GM13977 (cell line): ENCODE measurements at regions not wholly inside any gene's neighbourhood (a gene's known extent, or its start where the extent isn't known, plus 50 kb on each side); places are given as distances from the start of the nearest gene placed in this dataset.
A peak's percentile ranks its signal among the peaks of the same experiment; 100 is the strongest.

ENCODE experiments used
- DNase-seq: peaks from one replicate; pipeline ENCODE4 v3.0.0; 2012; ENCODE audit warnings: low spot score
- in situ Hi-C: fragments of 300-500 bp; cut with MboI; formaldehyde crosslinking; loops from one replicate; pipeline ENCODE4 v1.12.0; 2022; ENCODE audit warnings: low sequenced_read_pairs, low pct_unique_long_range_greater_than_20kb, mixed read lengths, inconsistent platforms; ENCODE audit not compliant: unreplicated experiment
- TF ChIP-seq, protein P1 (sequence below): IDR thresholded peaks from 2 replicates; pipeline ENCODE4 v1.5.1; 2012; ENCODE audit warnings: mild to moderate bottlenecking, control low read depth; ENCODE audit not compliant: insufficient read depth; ENCODE audit errors: extremely low read depth, missing control alignments

- TF ChIP-seq, protein P1, sequence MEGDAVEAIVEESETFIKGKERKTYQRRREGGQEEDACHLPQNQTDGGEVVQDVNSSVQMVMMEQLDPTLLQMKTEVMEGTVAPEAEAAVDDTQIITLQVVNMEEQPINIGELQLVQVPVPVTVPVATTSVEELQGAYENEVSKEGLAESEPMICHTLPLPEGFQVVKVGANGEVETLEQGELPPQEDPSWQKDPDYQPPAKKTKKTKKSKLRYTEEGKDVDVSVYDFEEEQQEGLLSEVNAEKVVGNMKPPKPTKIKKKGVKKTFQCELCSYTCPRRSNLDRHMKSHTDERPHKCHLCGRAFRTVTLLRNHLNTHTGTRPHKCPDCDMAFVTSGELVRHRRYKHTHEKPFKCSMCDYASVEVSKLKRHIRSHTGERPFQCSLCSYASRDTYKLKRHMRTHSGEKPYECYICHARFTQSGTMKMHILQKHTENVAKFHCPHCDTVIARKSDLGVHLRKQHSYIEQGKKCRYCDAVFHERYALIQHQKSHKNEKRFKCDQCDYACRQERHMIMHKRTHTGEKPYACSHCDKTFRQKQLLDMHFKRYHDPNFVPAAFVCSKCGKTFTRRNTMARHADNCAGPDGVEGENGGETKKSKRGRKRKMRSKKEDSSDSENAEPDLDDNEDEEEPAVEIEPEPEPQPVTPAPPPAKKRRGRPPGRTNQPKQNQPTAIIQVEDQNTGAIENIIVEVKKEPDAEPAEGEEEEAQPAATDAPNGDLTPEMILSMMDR, result no peak
- DNase-seq, result no peak
- in situ Hi-C loops, result no loop called here
These were observed 305.4 kb upstream of the PODXL start for GRCh38 chr7:131861620-131862346.

DNA sequence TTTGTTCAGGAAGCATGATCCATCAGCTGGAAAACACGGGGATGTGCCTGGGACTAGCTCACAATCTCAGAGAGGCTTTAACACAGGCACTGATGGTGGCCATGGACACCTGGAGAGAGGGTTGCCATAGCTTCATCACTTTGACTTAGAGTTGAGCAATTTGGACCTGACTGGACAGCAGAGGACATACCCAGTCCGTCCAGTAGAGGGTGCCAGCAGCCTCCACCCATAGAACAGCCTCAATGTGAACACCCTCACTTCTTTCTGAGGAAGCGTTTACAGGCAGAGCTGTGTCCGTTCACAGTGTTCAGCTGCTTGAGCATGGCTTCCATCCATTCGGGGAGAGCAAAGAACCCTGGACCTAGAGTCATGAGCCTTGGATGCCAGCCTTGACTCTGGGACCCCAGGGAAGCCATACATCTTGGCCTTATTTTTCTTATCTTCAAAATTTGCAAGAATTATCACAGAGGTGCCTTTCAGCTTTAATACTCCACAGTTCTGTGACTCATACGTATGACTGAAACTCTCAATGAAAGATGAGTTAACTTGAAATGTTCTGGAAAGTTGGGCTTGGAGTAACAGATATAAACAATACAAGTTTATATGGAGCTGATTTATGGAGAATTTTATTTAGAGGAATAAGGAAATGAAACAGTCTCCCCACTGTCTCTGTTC, 302.9 kb upstream of the PODXL start:
- in situ Hi-C loops, result no loop called here
- peak; percentile 72 for DNase-seq
- TF ChIP-seq, protein P1, result peak; percentile 86

DNA sequence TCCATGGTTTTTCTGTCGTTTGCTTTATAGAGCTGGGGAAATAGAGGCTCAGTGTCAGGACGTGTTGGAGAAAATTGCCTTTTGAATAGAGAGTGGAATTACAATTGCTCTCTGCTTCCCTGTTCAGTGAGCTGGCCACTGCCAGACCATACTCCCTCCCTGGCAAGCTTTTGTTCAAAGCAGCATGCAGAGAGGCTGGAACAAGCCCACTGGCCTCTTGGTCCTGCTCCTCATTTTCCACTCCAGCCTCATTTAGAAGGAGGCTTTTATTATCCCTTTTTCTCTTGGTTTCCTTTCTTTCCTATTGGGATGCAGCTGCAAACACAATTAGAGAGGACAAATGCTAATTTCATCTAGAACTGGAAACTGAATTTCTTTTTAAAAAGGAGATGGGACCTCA, 302.2 kb upstream of the PODXL start:
- TF ChIP-seq, protein P1, result no peak
- in situ Hi-C loops, result no loop called here
- DNase-seq, result no peak

- in situ Hi-C loops, result no loop called here
- TF ChIP-seq, protein P1, result no peak
- no peak for DNase-seq
These were observed 293.0 kb upstream of the PODXL start for GRCh38 chr7:131849472-131849871.

DNA sequence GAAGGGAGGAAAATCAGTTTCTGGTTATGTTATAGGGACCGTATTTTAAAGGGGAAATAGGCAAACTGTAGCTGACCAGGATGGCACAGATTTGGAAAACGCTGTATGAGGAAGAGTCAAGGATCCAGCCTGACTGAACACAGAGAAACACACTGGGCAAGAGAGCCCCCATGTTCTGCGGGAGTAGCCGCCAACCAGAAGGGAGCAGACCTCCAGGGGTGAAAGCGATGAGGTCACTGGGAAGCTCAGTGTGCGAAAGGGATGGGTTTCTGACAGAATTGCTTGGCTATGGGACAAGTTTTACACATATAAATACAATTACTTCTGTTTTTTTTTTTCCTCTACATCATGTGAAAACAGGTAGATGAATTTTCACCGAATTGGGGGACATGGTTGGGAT, 291.6 kb upstream of the PODXL start:
- in situ Hi-C loops, result no loop called here
- TF ChIP-seq, protein P1, result no peak
- no peak for DNase-seq

GRCh38 chr7:131845573-131846314, 289.3 kb upstream of the PODXL start:
- TF ChIP-seq, protein P1, result no peak
- DNase-seq, result no peak
- in situ Hi-C loops, result no loop called here
